NCI-H1436 treated with DMSO at 0.1 percent for 48 hours (cell line): ENCODE measurements at regions not wholly inside any gene's neighbourhood (a gene's known extent, or its start where the extent isn't known, plus 50 kb on each side); places are given as distances from the start of the nearest gene placed in this dataset.
A peak's percentile ranks its signal among the peaks of the same experiment; 100 is the strongest.

Experiments
- DNase-seq: peaks from one replicate; lab custom pipeline; 2025; lab: John Stamatoyannopoulos, UW

- DNase-seq = no peak
These were observed 101.2 kb upstream of the FSHR start for GRCh38 chr2:49255409-49255971.

- no peak for DNase-seq
These were observed 100.1 kb upstream of the FSHR start for GRCh38 chr2:49254401-49254800.

- DNase-seq = no peak
These were observed 97.5 kb upstream of the FSHR start for GRCh38 chr2:49251766-49252165.

- no peak for DNase-seq
These were observed 96.9 kb upstream of the FSHR start for GRCh38 chr2:49251251-49251650.

GRCh38 chr2:49248506-49248905, 94.2 kb upstream of the FSHR start:
- no peak for DNase-seq

- DNase-seq = no peak
These were observed 87.7 kb upstream of the FSHR start for GRCh38 chr2:49241991-49242390.

- DNase-seq = no peak
These were observed 87.2 kb upstream of the FSHR start for GRCh38 chr2:49241501-49241900.

GRCh38 chr2:49240608-49241007, 86.3 kb upstream of the FSHR start:
- no peak for DNase-seq

- no peak for DNase-seq
These were observed 84.3 kb upstream of the FSHR start for GRCh38 chr2:49238604-49238960.

GRCh38 chr2:49237867-49238603, 83.7 kb upstream of the FSHR start:
- DNase-seq = peak; percentile 18

GRCh38 chr2:49236316-49236715, 82.0 kb upstream of the FSHR start:
- DNase-seq = no peak

- DNase-seq = no peak
These were observed 72.0 kb upstream of the FSHR start for GRCh38 chr2:49226360-49226759.

- DNase-seq = no peak
These were observed 70.8 kb upstream of the FSHR start for GRCh38 chr2:49225126-49225525.

- no peak for DNase-seq
These were observed 70.2 kb upstream of the FSHR start for GRCh38 chr2:49224426-49225010.

GRCh38 chr2:49222975-49223528, 68.7 kb upstream of the FSHR start:
- no peak for DNase-seq

- no peak for DNase-seq
These were observed 65.4 kb upstream of the FSHR start for GRCh38 chr2:49219741-49220140.

- DNase-seq = no peak
These were observed 55.9 kb upstream of the FSHR start for GRCh38 chr2:49210191-49210590.

- DNase-seq = no peak
These were observed 52.9 kb upstream of the FSHR start for GRCh38 chr2:49207204-49207603.
